SK-N-SH (cell line): ENCODE measurements at regions not wholly inside any gene's neighbourhood (a gene's known extent, or its start where the extent isn't known, plus 50 kb on each side); places are given as distances from the start of the nearest gene placed in this dataset.

Experiments used
- CTCF ChIA-PET: fragments of 300-600, 350-600 bp; formaldehyde crosslinking; extraction: SDS; loops from one replicate; lab custom pipeline; 2021; lab: Yijun Ruan, JAX
- POLR2A ChIA-PET: fragments of 350-600 bp; sonication (Branson Sonifier 250); formaldehyde crosslinking; extraction: SDS; loops from one replicate; lab custom pipeline; 2020; ENCODE audit warnings: antibody characterized with exemption, inconsistent platforms; lab: Yijun Ruan, JAX
- DNase-seq: peaks from one replicate; pipeline ENCODE4 v3.0.0; 2012
- H2AFZ ChIP-seq: fragments of 200-600 bp; sonication (generic); 2 replicates; pipeline ENCODE4 v1.8.1; 2016; ENCODE audit warnings: antibody characterized with exemption, mild to moderate bottlenecking, low read depth
- H3F3A ChIP-seq: fragments of 200-600 bp; sonication (generic); replicated peaks from 2 replicates; pipeline ENCODE3; 2016; ENCODE audit warnings: antibody characterized with exemption, mild to moderate bottlenecking; ENCODE audit not compliant: insufficient read depth
- H3K27ac ChIP-seq, 2 experiments: fragments of 200-500 bp in 1 of 2; fragments of 200-600 bp in 1 of 2; sonication (Bioruptor generic) in 1 of 2; sonication (generic), shearing (Covaris generic) in 1 of 2; 2 replicates each; pipeline versions ENCODE4 v1.5.1 to v1.6.1; 2014 to 2016; ENCODE audit warnings: low read depth in 2 of 2, inconsistent platforms in 1 of 2, low read length in 1 of 2, mild to moderate bottlenecking in 1 of 2, mixed read lengths in 1 of 2
- H3K27me3 ChIP-seq: fragments of 200-600 bp; sonication (generic), shearing (Covaris generic); 2 replicates; pipeline ENCODE4 v1.6.1; 2016; ENCODE audit warnings: mixed run types; ENCODE audit not compliant: insufficient read depth
- H3K36me3 ChIP-seq, 2 experiments: fragments of 200-500 bp in 1 of 2; fragments of 200-600 bp in 1 of 2; sonication (Bioruptor generic) in 1 of 2; sonication (generic) in 1 of 2; replicated peaks in 1 of 2; 2 replicates each; pipeline versions ENCODE3 to v1.5.1; 2014 to 2016; ENCODE audit warnings: low read length in 1 of 2, mild to moderate bottlenecking in 1 of 2; ENCODE audit not compliant: insufficient read depth in 2 of 2, control insufficient read depth in 1 of 2
- H3K4me1 ChIP-seq, 2 experiments: fragments of 200-500 bp in 1 of 2; fragments of 200-600 bp in 1 of 2; sonication (Bioruptor generic) in 1 of 2; sonication (generic), shearing (Covaris generic) in 1 of 2; 2 replicates each; pipeline versions ENCODE4 v1.5.1 to v1.6.1; 2014 to 2016; ENCODE audit warnings: low read depth in 1 of 2, low read length in 1 of 2, mixed run types in 1 of 2; ENCODE audit not compliant: insufficient read depth in 2 of 2, control insufficient read depth in 1 of 2
- H3K4me2 ChIP-seq: fragments of 200-600 bp; sonication (generic), shearing (Covaris generic); 2 replicates; pipeline ENCODE4 v1.6.1; 2017; ENCODE audit warnings: mixed run types
- H3K4me3 ChIP-seq, 2 experiments: fragments of 200-500 bp in 1 of 2; fragments of 200-600 bp in 1 of 2; sonication (Bioruptor generic) in 1 of 2; sonication (generic), shearing (Covaris generic) in 1 of 2; 2 replicates each; pipeline versions ENCODE4 v1.5.1 to v1.8.1; 2014 to 2016; ENCODE audit warnings: low read depth in 2 of 2, inconsistent platforms in 1 of 2, low read length in 1 of 2, mild to moderate bottlenecking in 1 of 2, mixed read lengths in 1 of 2, moderate library complexity in 1 of 2
- H3K79me2 ChIP-seq: fragments of 200-600 bp; sonication (generic); 2 replicates; pipeline ENCODE4 v1.8.1; 2017; ENCODE audit warnings: mild to moderate bottlenecking; ENCODE audit not compliant: insufficient read depth
- H3K9ac ChIP-seq: fragments of 200-600 bp; sonication (generic); 2 replicates; pipeline ENCODE4 v1.6.1; 2017; ENCODE audit warnings: mixed run types
- H3K9me2 ChIP-seq: fragments of 200-600 bp; sonication (generic); 2 replicates; pipeline ENCODE4 v1.6.1; 2017; ENCODE audit warnings: mixed run types
- H3K9me3 ChIP-seq: fragments of 200-600 bp; sonication (generic); 2 replicates; pipeline ENCODE4 v1.6.1; 2017; ENCODE audit warnings: mixed run types, mild to moderate bottlenecking, moderate library complexity
- H4K20me1 ChIP-seq: fragments of 200-600 bp; sonication (generic); 2 replicates; pipeline ENCODE4 v1.6.1; 2017; ENCODE audit warnings: mild to moderate bottlenecking, mixed run types; ENCODE audit not compliant: insufficient read depth
- CHD2 ChIP-seq: fragments of 150-350 bp; IDR thresholded peaks from 2 replicates; pipeline ENCODE4 v1.6.1; 2018; ENCODE audit warnings: low read length; ENCODE audit not compliant: partially characterized antibody
- CTCF ChIP-seq: fragments of 200-600 bp; sonication (generic); IDR thresholded peaks from 2 replicates; pipeline ENCODE4 v1.6.1; 2017; ENCODE audit warnings: antibody characterized with exemption, mild to moderate bottlenecking, moderate library complexity
- ELF1 ChIP-seq: IDR thresholded peaks from 2 replicates; pipeline ENCODE4 v1.4.0; 2012
- EP300 ChIP-seq, 2 experiments: IDR thresholded peaks; 2 replicates each; pipeline versions ENCODE4 v1.4.0 to v1.6.1; 2012; ENCODE audit warnings: borderline replicate concordance in 1 of 2, low read depth in 1 of 2, low read length in 1 of 2
- FOXJ3 ChIP-seq: sonication (generic); formaldehyde crosslinking; IDR thresholded peaks from 2 replicates; pipeline ENCODE4 v1.5.1; 2020; ENCODE audit warnings: mild to moderate bottlenecking, missing genetic modification reagents
- GABPA ChIP-seq: IDR thresholded peaks from 2 replicates; pipeline ENCODE4 v1.4.0; 2012; ENCODE audit warnings: low read depth, mild to moderate bottlenecking
- IRF3 ChIP-seq: fragments of 150-350 bp; IDR thresholded peaks from 2 replicates; pipeline ENCODE4 v1.6.1; 2016; ENCODE audit warnings: mild to moderate bottlenecking, low read depth, low read length
- JUND ChIP-seq: IDR thresholded peaks from 2 replicates; pipeline ENCODE4 v1.4.0; 2012
- MAX ChIP-seq: IDR thresholded peaks from 2 replicates; pipeline ENCODE4 v1.4.0; 2012; ENCODE audit warnings: low read depth
- MXI1 ChIP-seq: IDR thresholded peaks from 2 replicates; pipeline ENCODE4 v1.6.1; 2012; ENCODE audit warnings: mild to moderate bottlenecking, low read depth, low read length, improper control_type of control experiment
- NFIC ChIP-seq: IDR thresholded peaks from 2 replicates; pipeline ENCODE4 v1.4.0; 2012; ENCODE audit warnings: borderline replicate concordance
- NRF1 ChIP-seq: IDR thresholded peaks from 2 replicates; pipeline ENCODE4 v1.6.1; 2012; ENCODE audit warnings: low read depth, mild to moderate bottlenecking, low read length
- PBX3 ChIP-seq: IDR thresholded peaks from 2 replicates; pipeline ENCODE4; 2012
- POLR2AphosphoS5 ChIP-seq: IDR thresholded peaks from 2 replicates; pipeline ENCODE4 v1.6.1; 2012; ENCODE audit warnings: low read depth, low read length
- RAD21 ChIP-seq: IDR thresholded peaks from 2 replicates; pipeline ENCODE4 v1.6.1; 2012; ENCODE audit warnings: mild to moderate bottlenecking, low read length
- RCOR1 ChIP-seq: fragments of 150-350 bp; IDR thresholded peaks from 2 replicates; pipeline ENCODE4 v1.6.1; 2017; ENCODE audit warnings: antibody characterized with exemption, low read length
- SMC3 ChIP-seq: IDR thresholded peaks from 2 replicates; pipeline ENCODE4 v1.6.1; 2012; ENCODE audit warnings: low read depth, low read length, improper control_type of control experiment
- TAF1 ChIP-seq: IDR thresholded peaks from 2 replicates; pipeline ENCODE4 v1.6.1; 2012; ENCODE audit warnings: low read depth, mild to moderate bottlenecking, low read length, moderate library complexity, borderline replicate concordance
- TCF12 ChIP-seq: IDR thresholded peaks from 2 replicates; pipeline ENCODE4 v1.4.0; 2012
- USF1 ChIP-seq: IDR thresholded peaks from 2 replicates; pipeline ENCODE4 v1.4.0; 2012; ENCODE audit warnings: low read depth, borderline replicate concordance
- WGBS: methylation state at CpG from one replicate; pipeline ENCODE4 v1.1.6; 2017; ENCODE audit warnings: low lambda C conversion rate; 5-methylcytosine and 5-hydroxymethylcytosine counted together

- ChIA-PET CTCF (interaction anchor here (1.8 kb wide), 1 partner anchor 9 kb away, joined by 8 read pairs; no protein-coding TSS in a partner anchor), POLR2A (no interaction called here)
- no peak overlapping the region for H3K9ac ChIP-seq
- no peak overlapping the region for H3K4me2 ChIP-seq
- WGBS, result 43% methylated on average over 2 of the region's 2 CpGs
- no peaks in the 10 kb centered on the region for H3F3A ChIP-seq
- no peak overlapping the region for H2AFZ ChIP-seq
- no peaks in the 10 kb centered on the region for H3K27me3 ChIP-seq
- 0 out of 2 replicates have a peak, but pooled peaks have one; percentile 14 for TF ChIP-seq USF1
- no peak for TF ChIP-seq IRF3
- H3K36me3 ChIP-seq, result no peaks in the 10 kb centered on the region
- H3K4me3 ChIP-seq, result no peak overlapping the region
- no peaks in the 10 kb centered on the region for H3K9me2 ChIP-seq
- no peaks in the 10 kb centered on the region for H3K79me2 ChIP-seq
- H4K20me1 ChIP-seq, result no peaks in the 10 kb centered on the region
- no peaks in the 10 kb centered on the region for H3K9me3 ChIP-seq
- no peak overlapping the region for H3K27ac ChIP-seq
- DNase-seq, result no peak
- H3K4me1 ChIP-seq, result no peaks in the 10 kb centered on the region
These were observed 88.3 kb downstream of the ETAA1 start for GRCh38 chr2:67485431-67485830.

GRCh38 chr2:67486041-67486796, 89.1 kb downstream of the ETAA1 start:
- TF ChIP-seq MAX, result no peak
- no peak for TF ChIP-seq CHD2
- no peak for TF ChIP-seq SMC3
- no peak for TF ChIP-seq GABPA
- TF ChIP-seq USF1, result no peak
- no peak for TF ChIP-seq TAF1
- TF ChIP-seq CTCF, result no peak
- no peak for TF ChIP-seq JUND
- no peak for TF ChIP-seq NFIC
- no peak for TF ChIP-seq POLR2AphosphoS5
- no peak for TF ChIP-seq EP300 (IDR thresholded peaks at IDR 0.05; ENCODE audit: borderline replicate concordance in 1 of 2, low read depth in 1 of 2, low read length in 1 of 2)
- no peak for TF ChIP-seq RCOR1
- TF ChIP-seq TCF12, result no peak
- TF ChIP-seq IRF3, result no peak
- TF ChIP-seq ELF1, result no peak
- TF ChIP-seq PBX3, result no peak
- TF ChIP-seq FOXJ3 (CRISPR knock-in tag), result no peak
- no peak for TF ChIP-seq NRF1
- TF ChIP-seq RAD21, result no peak
- no peak for TF ChIP-seq MXI1
- H3K79me2 ChIP-seq, result no peaks in the 10 kb centered on the region
- no peaks in the 10 kb centered on the region for H3F3A ChIP-seq
- no peaks in the 10 kb centered on the region for H4K20me1 ChIP-seq
- H3K9me2 ChIP-seq, result no peaks in the 10 kb centered on the region
- H3K4me3 ChIP-seq, result no peak overlapping the region
- no peaks in the 10 kb centered on the region for H3K4me1 ChIP-seq
- H3K27me3 ChIP-seq, result no peaks in the 10 kb centered on the region
- H3K9ac ChIP-seq, result no peak overlapping the region
- 73% methylated on average over 1 of the region's 1 CpG for WGBS
- CTCF ChIA-PET, result interaction anchor here (1.8 kb wide), 1 partner anchor 9 kb away, joined by 8 read pairs; no protein-coding TSS in a partner anchor
- no peaks in the 10 kb centered on the region for H3K9me3 ChIP-seq
- no peak for DNase-seq
- H2AFZ ChIP-seq, result no peak overlapping the region
- H3K27ac ChIP-seq, result no peak overlapping the region
- H3K4me2 ChIP-seq, result no peak overlapping the region
- no peaks in the 10 kb centered on the region for H3K36me3 ChIP-seq
- POLR2A ChIA-PET, result no interaction called here
